Neural cell (in vitro differentiated cells): ENCODE measurements at regions not wholly inside any gene's neighbourhood (a gene's known extent, or its start where the extent isn't known, plus 50 kb on each side); places are given as distances from the start of the nearest gene placed in this dataset.

Experiments used
- H2AFZ ChIP-seq: fragments of 200-600, 300-800 bp; sonication (generic), shearing (Covaris generic); 2 replicates; pipeline ENCODE4 v1.6.0; 2014; ENCODE audit warnings: low read depth, mild to moderate bottlenecking, antibody characterized with exemption, low read length, moderate library complexity
- H3F3A ChIP-seq: fragments of 200-600 bp; shearing (Covaris generic); 2 replicates; pipeline ENCODE4 v1.6.1; 2016; ENCODE audit warnings: mild to moderate bottlenecking, moderate library complexity, mixed read lengths, antibody characterized with exemption, low read length; ENCODE audit not compliant: insufficient read depth, poor library complexity, severe bottlenecking
- H3K27ac ChIP-seq: fragments of 200-600, 300-800 bp; sonication (generic), shearing (Covaris generic); 2 replicates; pipeline ENCODE4 v1.5.1; 2014; ENCODE audit warnings: mild to moderate bottlenecking, low read length, moderate library complexity
- H3K27me3 ChIP-seq: fragments of 300-800, 200-600 bp; sonication (generic), shearing (Covaris generic); 2 replicates; pipeline ENCODE4 v1.6.0; 2014; ENCODE audit warnings: mild to moderate bottlenecking, low read depth, low read length, moderate library complexity; ENCODE audit not compliant: insufficient read depth
- H3K36me3 ChIP-seq: fragments of 300-800, 200-600 bp; sonication (generic), shearing (Covaris generic); 2 replicates; pipeline ENCODE4 v1.5.1; 2014; ENCODE audit warnings: mild to moderate bottlenecking, antibody characterized with exemption, low read length, moderate library complexity; ENCODE audit not compliant: insufficient read depth
- H3K4me2 ChIP-seq: fragments of 300-800, 200-600 bp; sonication (generic), shearing (Covaris generic); 2 replicates; pipeline ENCODE4 v1.6.0; 2014; ENCODE audit warnings: mild to moderate bottlenecking, low read length
- H3K4me3 ChIP-seq: fragments of 300-800, 200-600 bp; sonication (generic), shearing (Covaris generic); 2 replicates; pipeline ENCODE4 v1.5.1; 2014; ENCODE audit warnings: mild to moderate bottlenecking, low read length, moderate library complexity
- H3K79me2 ChIP-seq: fragments of 200-600 bp; shearing (Covaris generic); replicated peaks from 2 replicates; pipeline ENCODE4 v1.6.0; 2014; ENCODE audit warnings: mild to moderate bottlenecking, low read length, moderate library complexity; ENCODE audit not compliant: insufficient read depth
- H3K9ac ChIP-seq: fragments of 300-800, 200-600 bp; sonication (generic), shearing (Covaris generic); 2 replicates; pipeline ENCODE4 v1.6.1; 2016; ENCODE audit warnings: mild to moderate bottlenecking, low read length, mixed read lengths
- H3K9me2 ChIP-seq: fragments of 200-600 bp; shearing (Covaris generic); 2 replicates; pipeline ENCODE4 v1.6.1; 2016; ENCODE audit warnings: mild to moderate bottlenecking, low read length, mixed read lengths; ENCODE audit not compliant: insufficient read depth
- H3K9me3 ChIP-seq: fragments of 200-600, 300-800 bp; sonication (generic), shearing (Covaris generic); 2 replicates; pipeline ENCODE4 v1.6.1; 2016; ENCODE audit warnings: mild to moderate bottlenecking, mixed run types, low read length, moderate library complexity, mixed read lengths
- H4K20me1 ChIP-seq: fragments of 200-600 bp; shearing (Covaris generic); 2 replicates; pipeline ENCODE4 v1.6.1; 2016; ENCODE audit warnings: mild to moderate bottlenecking, mixed run types; ENCODE audit not compliant: insufficient read depth
- EP300 ChIP-seq: fragments of 450-650 bp; conservative IDR thresholded peaks from 2 replicates; pipeline ENCODE4 v1.6.1; 2014; ENCODE audit warnings: antibody characterized with exemption, mild to moderate bottlenecking, moderate library complexity; ENCODE audit not compliant: poor library complexity, severe bottlenecking
- EZH2 ChIP-seq: fragments of 200-600, 300-800 bp; shearing (Covaris generic), sonication (generic); IDR thresholded peaks from 2 replicates; pipeline ENCODE4 v1.6.1; 2014; ENCODE audit warnings: antibody characterized with exemption, low read length, borderline replicate concordance, mild to moderate bottlenecking; ENCODE audit not compliant: insufficient read depth, poor library complexity, severe bottlenecking
- MXI1 ChIP-seq: fragments of 450-650 bp; conservative IDR thresholded peaks from 2 replicates; pipeline ENCODE4 v1.6.1; 2014; ENCODE audit warnings: antibody characterized with exemption, mild to moderate bottlenecking; ENCODE audit not compliant: poor library complexity, severe bottlenecking
- POLR2AphosphoS5 ChIP-seq: IDR thresholded peaks from 2 replicates; pipeline ENCODE4 v1.6.1; 2012
- RAD21 ChIP-seq: fragments of 450-650 bp; conservative IDR thresholded peaks from 2 replicates; pipeline ENCODE4 v1.6.1; 2014; ENCODE audit warnings: antibody characterized with exemption, mild to moderate bottlenecking, moderate library complexity
- SMC3 ChIP-seq: fragments of 450-650 bp; conservative IDR thresholded peaks from 2 replicates; pipeline ENCODE4 v1.6.1; 2014; ENCODE audit warnings: antibody characterized with exemption, mild to moderate bottlenecking, moderate library complexity; ENCODE audit not compliant: poor library complexity
- TAF1 ChIP-seq: IDR thresholded peaks from 2 replicates; pipeline ENCODE4 v1.6.1; 2012; ENCODE audit warnings: low read depth
- TF ChIP-seq, protein P1 (sequence below): IDR thresholded peaks from 2 replicates; pipeline ENCODE4 v1.6.1; 2012; ENCODE audit warnings: borderline replicate concordance
- TF ChIP-seq, protein P2 (sequence below): fragments of 450-650 bp; IDR thresholded peaks from 2 replicates; pipeline ENCODE4 v1.5.1; 2014; ENCODE audit warnings: antibody characterized with exemption, mild to moderate bottlenecking, moderate library complexity; ENCODE audit not compliant: poor library complexity, severe bottlenecking

- Histone ChIP-seq H3K27ac (no peak overlapping the region), H3K27me3 (no peaks in the 10 kb centered on the region), H3K9me2 (no peaks in the 10 kb centered on the region), H4K20me1 (no peaks in the 10 kb centered on the region), H3K36me3 (no peaks in the 10 kb centered on the region), H2AFZ (no peak overlapping the region), H3K9ac (no peak overlapping the region), H3K79me2 (no peaks in the 10 kb centered on the region), H3K4me2 (no peak overlapping the region), H3K4me3 (no peak overlapping the region), H3F3A (no peaks in the 10 kb centered on the region), H3K9me3 (no peaks in the 10 kb centered on the region)
- TF ChIP-seq POLR2AphosphoS5 (no peak), EP300 (no peak), RAD21 (no peak), TAF1 (no peak)
- TF ChIP-seq, protein P1, sequence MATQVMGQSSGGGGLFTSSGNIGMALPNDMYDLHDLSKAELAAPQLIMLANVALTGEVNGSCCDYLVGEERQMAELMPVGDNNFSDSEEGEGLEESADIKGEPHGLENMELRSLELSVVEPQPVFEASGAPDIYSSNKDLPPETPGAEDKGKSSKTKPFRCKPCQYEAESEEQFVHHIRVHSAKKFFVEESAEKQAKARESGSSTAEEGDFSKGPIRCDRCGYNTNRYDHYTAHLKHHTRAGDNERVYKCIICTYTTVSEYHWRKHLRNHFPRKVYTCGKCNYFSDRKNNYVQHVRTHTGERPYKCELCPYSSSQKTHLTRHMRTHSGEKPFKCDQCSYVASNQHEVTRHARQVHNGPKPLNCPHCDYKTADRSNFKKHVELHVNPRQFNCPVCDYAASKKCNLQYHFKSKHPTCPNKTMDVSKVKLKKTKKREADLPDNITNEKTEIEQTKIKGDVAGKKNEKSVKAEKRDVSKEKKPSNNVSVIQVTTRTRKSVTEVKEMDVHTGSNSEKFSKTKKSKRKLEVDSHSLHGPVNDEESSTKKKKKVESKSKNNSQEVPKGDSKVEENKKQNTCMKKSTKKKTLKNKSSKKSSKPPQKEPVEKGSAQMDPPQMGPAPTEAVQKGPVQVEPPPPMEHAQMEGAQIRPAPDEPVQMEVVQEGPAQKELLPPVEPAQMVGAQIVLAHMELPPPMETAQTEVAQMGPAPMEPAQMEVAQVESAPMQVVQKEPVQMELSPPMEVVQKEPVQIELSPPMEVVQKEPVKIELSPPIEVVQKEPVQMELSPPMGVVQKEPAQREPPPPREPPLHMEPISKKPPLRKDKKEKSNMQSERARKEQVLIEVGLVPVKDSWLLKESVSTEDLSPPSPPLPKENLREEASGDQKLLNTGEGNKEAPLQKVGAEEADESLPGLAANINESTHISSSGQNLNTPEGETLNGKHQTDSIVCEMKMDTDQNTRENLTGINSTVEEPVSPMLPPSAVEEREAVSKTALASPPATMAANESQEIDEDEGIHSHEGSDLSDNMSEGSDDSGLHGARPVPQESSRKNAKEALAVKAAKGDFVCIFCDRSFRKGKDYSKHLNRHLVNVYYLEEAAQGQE: no peak
- TF ChIP-seq, protein P2, sequence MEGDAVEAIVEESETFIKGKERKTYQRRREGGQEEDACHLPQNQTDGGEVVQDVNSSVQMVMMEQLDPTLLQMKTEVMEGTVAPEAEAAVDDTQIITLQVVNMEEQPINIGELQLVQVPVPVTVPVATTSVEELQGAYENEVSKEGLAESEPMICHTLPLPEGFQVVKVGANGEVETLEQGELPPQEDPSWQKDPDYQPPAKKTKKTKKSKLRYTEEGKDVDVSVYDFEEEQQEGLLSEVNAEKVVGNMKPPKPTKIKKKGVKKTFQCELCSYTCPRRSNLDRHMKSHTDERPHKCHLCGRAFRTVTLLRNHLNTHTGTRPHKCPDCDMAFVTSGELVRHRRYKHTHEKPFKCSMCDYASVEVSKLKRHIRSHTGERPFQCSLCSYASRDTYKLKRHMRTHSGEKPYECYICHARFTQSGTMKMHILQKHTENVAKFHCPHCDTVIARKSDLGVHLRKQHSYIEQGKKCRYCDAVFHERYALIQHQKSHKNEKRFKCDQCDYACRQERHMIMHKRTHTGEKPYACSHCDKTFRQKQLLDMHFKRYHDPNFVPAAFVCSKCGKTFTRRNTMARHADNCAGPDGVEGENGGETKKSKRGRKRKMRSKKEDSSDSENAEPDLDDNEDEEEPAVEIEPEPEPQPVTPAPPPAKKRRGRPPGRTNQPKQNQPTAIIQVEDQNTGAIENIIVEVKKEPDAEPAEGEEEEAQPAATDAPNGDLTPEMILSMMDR: no peak
These were observed 1220.2 kb downstream of the JRKL start for GRCh38 chr11:97610000-97610399.

DNA sequence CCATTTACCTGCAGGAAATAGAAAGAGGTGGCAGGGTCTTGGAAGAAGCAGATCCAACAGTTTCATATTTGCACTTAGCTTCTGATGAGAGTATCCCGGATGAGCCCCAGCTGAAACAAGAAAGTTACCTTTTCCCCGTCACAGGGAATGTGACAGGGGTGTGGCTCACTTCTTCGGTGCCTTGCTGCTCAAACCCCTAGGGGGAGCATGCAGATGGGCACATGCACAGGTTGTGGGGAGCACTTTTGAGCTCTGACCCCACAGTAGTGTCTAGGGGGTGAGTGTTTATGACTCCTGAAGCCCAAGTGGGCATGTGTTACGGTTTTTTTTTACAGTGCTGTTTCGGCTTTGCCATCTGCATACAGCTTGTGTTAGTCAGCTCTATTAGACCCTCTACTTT lies 1221.0 kb downstream of the JRKL start:
- H3K36me3 ChIP-seq: no peaks in the 10 kb centered on the region
- no peak overlapping the region for H3K27ac ChIP-seq
- no peaks in the 10 kb centered on the region for H3K79me2 ChIP-seq
- H4K20me1 ChIP-seq: no peaks in the 10 kb centered on the region
- H3K9ac ChIP-seq: no peak overlapping the region
- no peaks in the 10 kb centered on the region for H3K9me2 ChIP-seq
- H3K27me3 ChIP-seq: no peaks in the 10 kb centered on the region
- H3K9me3 ChIP-seq: no peaks in the 10 kb centered on the region
- no peak overlapping the region for H3K4me3 ChIP-seq
- no peak overlapping the region for H2AFZ ChIP-seq
- H3F3A ChIP-seq: no peaks in the 10 kb centered on the region
- no peak for TF ChIP-seq TAF1
- TF ChIP-seq, protein P2: no peak
- no peak for TF ChIP-seq RAD21
- TF ChIP-seq POLR2AphosphoS5: no peak
- TF ChIP-seq, protein P1: no peak
- TF ChIP-seq MXI1: no peak
- no peak for TF ChIP-seq SMC3
- TF ChIP-seq EP300: no peak
- no peak for TF ChIP-seq EZH2
- H3K4me2 ChIP-seq: no peak overlapping the region
